HG03571 (cell line): ENCODE measurements at regions not wholly inside any gene's neighbourhood (a gene's known extent, or its start where the extent isn't known, plus 50 kb on each side); places are given as distances from the start of the nearest gene placed in this dataset.
"Not testable (repeated sequence)": the region's sequence is repeated elsewhere in the genome, so short reads cannot be mapped to it uniquely, and the experiment has no call there.

Source experiments
- ATAC-seq: cut with Tn5 transposase; IDR thresholded peaks from one replicate; pipeline ENCODE4 v1.9.1; 2021; ENCODE audit not compliant: unreplicated experiment

DNA sequence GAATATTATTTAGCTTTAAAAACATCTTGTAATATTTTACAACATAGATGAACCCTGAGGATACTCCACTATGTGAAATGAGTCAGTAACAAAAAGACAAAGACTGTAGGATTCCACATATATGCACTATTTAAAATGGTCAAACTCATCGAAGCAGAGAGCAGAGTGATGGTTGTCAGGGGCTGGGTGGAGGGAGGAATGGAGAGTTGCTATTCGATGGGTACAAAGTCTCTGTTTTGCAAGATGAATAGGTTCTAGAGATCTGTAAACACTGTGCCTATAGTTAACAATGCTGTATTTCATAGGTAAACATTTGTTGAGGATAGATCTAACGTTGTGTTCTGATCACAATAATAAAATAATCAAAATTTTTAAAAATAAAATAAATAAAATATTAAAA, 1675.9 kb upstream of the CELF4 start:
- ATAC-seq: no peak

DNA sequence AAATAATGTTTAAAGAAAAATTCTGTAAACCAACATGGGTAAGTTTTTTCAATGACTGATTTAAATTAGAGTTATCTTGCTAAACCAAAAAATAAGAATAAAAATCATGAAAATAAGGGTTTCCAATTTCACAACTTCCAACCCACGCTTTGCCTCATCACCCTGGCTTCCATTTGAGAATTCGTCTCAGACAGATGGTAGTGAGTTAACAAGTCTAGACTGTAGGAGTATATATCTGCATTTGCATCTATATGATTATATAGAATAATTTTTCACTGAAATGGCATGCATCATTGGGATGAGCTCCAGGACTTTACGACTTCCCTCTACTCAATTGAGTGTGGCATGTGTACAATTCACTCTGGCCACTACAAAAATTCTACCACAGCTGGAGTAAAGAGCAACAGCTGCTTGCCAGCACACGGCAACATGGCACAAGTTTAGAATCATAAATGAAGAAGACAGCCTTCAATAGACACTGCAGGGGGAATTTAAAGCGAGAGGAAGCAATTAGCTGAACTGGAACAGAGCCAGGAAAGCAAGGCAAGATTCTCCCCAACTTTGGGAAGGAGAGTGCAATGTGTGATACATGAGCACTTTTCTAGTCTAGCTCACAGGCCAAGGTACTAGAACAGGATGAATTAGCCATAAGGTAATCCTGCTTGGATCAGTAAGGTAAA, 1673.5 kb upstream of the CELF4 start:
- ATAC-seq: no peak

DNA sequence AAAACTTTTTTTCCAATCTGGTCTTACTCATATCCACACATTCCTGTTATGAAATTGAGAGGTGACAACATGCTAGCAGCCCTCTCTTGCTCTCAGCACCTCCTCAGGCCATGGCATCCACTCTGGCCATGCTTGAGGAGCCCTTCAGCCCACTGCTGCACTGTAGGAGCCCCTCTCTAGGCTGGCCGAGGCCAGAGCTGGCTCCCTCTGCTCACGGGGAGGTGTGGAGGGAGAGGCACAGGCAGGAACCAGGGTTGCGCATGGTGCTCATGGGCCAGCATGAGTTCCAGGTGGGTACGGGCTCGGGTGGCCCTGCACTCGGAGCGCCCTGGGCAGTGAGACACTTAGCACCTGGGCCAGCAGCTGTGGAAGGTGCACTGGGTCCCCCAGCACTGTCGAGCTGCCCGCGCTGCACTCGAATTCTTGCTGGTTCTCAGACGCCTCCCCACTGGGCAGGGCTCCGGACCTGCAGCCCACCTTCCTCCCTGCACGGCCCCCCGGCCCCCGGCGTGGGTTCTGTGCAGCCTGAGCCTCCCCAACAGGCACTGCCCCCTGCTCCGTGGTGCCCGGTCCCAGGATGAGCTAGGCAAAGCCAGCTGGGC, 1669.6 kb upstream of the CELF4 start:
- no peak for ATAC-seq

DNA sequence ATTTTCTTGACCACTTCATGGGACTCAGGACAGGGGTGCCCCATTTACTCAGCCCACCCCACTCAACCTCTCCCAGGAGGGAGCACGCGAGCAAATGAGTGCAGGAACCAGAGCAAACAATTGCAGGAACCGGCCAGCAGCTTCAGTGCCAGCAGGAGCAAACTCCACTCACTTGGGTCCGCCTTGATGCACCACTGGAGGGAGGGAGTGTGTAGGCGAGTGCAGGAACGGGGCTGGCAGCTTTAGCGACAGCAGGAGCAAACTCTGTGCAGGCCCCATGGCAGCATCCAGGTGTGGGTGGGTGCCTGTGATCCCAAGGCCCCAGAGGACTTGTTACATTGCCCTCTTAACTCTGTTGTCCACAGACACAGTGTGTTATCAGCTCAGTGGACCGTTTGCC, 1667.3 kb upstream of the CELF4 start:
- ATAC-seq: no peak

DNA sequence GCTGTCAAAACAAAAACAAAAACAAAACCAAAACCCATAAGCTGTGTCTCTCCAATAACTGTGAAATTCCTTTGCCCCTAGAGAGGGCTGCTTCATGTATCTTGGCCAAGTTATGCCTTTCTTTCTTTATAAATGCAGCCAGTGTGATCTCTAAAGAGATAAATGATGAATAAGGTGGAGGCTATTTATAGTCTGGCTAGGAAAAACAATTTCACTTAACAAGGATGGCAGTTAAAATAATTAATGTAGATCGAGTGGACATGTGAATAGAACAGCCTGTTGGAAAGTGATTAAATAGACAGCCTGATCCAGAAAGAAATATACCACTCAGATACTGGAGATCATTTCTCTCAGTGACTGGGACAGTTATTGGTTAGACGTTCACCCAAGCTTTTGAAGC, 1666.9 kb upstream of the CELF4 start:
- ATAC-seq: no peak

DNA sequence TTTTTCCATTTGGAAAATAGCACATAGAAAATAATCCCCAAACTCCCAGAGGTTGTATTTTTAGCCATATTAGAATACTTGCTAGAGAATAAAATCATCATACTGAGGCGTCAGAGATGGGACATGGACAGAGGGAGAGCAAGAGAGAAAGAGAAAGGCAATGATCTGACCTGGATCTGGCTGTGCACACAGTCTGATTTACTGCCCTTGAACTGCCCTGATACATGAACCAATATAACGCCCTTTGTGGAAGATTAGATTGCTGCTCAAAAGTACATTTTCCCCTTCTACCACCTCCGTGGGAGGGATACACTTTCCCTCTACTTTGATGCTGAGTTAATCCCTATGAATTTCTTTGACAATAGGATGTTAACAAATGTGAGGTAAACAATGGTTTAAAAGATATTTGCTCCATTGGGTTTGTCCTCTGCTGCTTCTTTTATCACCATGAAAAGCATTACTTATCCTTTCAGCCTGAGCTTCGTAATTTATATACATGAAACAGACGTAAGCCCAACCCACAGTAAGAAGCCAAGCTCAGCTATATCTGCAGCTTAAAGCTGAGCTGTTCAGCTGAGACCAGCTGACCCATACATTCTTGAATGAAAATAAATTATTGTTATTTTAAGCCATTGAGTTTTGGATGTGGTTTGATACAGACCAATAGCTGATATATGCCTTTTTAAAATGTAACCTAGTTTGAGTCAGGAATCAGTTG, 1664.6 kb upstream of the CELF4 start:
- no peak for ATAC-seq

DNA sequence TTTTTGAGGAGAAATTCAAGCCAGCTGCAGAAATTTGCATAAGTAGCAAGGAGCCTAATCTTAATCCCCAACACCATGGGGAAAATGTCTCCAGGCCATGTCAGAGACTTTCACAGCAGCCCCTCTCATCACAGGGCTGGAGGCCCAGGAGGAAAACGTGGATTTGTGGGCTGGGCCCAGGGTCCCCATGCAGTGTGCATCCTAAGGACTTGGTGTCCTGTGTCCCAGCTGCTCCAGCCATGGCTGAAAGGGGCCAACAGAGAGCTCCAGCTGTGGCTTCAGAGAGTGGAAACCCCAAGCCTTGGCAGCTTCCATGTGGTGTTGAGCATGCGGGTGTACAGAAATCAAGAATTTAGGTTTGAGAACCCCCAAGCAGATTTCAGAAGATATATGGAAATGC, 1662.2 kb upstream of the CELF4 start:
- not testable (repeated sequence) for ATAC-seq

DNA sequence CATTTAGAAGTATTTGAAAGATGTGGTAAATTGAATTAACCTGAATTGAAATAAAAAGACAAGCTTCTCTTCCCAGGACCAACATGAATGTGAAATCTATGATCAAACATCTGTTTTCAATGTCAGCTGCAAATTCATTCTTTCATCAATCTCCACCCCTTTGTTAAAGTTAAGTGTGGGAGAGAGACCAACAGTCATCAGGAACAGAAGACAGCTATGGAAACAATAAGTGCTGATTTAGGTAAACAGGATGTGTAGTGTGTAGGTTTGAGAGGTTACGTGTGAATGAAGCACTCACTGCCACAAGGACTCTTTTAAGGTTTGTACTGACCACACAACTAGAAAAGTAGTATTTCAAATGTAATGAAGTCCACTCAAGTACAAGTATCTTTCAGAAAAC, 1659.8 kb upstream of the CELF4 start:
- no peak for ATAC-seq

DNA sequence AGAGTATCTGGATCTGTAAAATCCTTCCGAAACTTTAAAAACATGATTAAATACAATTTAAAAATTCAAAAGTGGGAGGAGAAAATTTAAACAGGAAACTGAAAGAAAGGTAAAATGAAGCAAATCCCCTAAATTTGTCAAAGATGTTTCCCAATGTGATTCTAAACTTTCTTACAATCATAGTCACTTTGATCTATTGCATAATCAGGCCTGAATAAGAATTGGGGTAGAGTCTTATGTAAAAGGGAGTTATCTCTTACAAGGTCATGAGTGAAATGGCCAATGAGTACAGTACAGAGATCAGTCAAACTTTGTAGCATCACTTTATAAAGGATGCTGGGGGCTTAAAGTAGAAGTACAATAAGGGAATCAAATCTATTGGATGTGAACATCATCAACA, 1657.7 kb upstream of the CELF4 start:
- ATAC-seq: no peak

DNA sequence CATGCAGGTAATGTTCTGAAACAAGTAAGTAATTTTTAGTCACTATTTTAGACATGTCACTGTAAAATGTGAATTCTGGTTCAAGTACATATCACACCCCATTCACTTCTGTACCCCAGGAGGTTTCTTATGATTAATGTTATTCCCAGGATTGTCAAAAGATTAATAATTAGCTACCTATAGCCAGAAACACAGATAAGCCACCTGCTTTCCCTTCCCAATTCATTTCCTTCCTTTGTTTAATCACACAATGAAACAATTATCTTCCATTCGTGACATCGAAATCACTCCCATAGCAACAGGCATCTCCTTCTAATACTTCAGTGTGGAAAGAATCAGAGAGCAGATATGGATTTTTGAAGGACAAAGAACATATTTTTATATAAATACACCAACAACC, 1650.3 kb upstream of the CELF4 start:
- no peak for ATAC-seq

DNA sequence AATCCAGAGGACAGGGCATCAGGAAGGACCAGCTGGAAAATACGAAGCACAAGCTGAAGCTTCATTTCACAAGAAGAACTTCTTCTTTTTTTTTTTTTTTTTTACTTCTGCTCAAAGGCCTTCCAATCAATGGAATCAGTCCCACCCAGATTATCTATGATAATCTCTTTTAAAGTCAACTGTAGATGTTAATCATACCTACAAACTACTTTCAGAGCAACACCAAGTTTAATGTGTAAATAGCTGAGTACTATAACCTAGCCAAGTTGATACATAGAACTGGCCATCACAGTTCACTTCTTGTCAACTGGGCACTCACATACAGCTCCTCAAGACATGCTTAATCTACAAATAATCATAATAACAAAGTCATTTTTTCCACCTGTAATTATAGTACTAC, 1645.9 kb upstream of the CELF4 start:
- ATAC-seq: no peak

DNA sequence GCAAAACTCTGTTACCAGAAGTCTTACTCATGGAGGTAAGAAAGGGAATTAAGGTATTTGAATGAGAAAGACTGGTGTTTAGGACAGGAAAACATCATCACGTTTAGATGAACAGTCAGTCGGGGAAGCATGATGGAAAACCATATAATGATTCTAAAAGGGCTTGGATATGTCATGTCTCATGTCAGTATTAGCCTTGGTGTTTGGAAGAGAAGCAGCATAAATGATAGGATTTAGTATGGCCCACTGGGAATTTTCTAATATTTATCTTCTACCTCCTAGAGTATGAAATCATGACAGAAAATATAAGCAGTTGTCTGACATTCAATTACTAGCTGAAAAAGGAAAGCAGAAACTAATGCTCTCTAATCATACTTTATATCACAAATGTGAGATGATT, 1643.6 kb upstream of the CELF4 start:
- no peak for ATAC-seq

DNA sequence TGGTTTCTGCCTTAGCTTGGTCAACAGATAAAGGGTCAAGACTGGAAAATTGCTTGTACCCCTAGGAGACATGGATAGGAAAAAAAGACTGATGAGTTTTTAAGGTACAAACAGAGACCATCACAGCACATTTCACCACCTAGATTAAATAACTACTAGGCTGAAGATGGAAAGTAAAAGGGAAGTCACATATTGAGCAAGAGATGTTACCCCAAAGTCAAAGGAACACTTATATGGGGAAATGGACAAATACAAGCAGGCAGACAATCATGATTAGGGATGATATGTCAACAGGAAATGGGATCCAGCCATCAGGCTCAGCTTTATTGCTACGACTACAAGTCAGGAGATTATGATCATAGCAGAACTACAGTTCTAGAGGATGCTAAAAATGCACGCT, 1643.1 kb upstream of the CELF4 start:
- ATAC-seq: no peak

DNA sequence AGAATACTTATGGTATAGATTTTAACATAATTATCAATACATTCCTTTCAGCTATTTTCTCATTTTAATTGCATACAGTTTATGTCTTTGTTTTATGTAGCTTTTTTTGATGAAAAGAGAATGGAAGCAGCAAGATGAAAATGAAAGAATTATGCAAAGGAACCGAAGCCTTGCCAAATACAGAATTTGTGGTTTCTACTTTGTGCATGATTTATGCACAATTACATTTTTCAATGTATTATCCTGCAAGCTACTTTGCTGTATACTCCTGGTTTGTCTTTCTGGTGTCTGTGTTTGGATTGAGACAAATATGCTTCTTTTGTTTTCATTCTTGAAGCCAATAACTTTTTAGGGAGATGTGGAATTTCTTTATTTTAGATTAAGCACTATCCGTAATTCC, 1642.6 kb upstream of the CELF4 start:
- ATAC-seq: no peak

DNA sequence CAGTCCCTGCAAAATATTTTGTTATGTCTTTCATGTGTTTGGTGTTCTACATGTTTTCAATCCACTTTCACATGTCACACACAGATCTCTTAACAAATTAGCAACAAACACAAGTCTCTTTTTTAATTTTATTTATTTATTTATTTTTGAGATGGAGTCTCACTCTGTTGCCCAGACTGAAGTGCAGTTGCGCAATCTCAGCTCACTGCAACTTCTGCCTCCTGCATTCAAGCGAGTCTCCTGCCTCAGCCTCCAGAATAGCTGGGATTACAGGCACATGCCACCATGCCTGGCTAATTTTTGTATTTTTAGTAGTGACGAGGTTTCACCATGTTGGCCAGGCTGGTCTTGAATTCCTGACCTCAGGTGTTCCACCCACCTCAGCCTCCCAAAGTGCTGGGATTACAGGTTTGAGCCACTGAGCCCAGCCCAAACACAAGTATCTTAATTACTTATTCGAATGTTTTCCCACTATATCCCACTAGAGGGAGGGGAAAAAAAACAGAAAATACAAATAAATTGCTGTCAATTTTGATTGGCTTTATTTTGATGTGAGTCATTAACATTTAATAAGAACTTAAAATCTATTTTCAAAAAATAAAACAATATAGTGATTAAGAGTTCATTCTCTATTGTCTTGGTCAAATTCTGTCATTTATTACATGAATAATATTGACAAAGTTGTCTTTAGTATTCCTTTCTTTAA, 1641.0 kb upstream of the CELF4 start:
- not testable (repeated sequence) for ATAC-seq

DNA sequence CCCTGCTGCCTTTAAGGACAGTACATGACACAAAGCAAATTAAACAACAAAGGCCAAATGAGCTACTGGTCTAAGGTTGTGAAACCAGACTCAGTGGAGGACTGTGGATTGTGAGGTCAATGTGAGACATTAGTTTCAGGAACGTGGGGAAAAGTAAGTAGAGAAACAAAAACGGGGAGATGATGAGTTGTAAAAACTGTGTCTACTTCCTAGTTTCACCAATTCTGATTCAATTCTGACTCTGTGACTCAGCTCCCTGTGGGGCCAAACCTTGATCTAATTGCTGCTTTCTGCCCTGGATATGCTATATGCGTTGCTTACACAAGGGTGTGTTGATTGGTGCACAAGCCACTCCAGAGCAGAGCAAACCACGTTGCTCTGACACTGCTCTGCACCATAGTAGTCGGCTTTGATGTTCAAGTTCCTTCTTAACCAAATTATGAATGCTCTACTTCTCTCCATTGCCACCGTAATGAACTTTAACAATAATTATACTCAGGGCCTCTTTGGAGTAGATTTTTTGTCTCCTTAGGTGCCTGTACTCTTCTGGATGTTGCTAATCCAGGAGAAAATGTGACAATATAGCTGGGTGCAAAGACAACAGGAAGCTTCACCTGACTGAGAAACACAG, 1640.1 kb upstream of the CELF4 start:
- no peak for ATAC-seq

DNA sequence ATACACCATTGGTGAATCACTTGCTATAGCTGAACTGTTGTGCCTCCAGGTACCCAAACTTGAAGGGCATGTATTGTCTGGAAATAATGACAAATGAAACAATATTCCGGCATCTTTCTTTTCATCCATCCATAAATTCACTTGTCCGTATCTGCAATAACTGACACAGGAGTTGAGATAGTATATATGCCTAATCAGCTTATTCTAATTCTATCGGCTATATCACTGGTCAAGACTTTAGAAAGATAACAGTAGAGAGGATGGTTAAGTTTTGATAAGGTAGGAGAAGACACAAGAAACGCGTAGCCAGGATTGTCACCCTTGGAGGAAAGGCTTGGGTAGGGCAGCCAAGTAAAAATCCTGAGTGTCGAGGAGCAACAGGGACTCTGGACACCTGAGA, 1634.6 kb upstream of the CELF4 start:
- ATAC-seq: no peak

DNA sequence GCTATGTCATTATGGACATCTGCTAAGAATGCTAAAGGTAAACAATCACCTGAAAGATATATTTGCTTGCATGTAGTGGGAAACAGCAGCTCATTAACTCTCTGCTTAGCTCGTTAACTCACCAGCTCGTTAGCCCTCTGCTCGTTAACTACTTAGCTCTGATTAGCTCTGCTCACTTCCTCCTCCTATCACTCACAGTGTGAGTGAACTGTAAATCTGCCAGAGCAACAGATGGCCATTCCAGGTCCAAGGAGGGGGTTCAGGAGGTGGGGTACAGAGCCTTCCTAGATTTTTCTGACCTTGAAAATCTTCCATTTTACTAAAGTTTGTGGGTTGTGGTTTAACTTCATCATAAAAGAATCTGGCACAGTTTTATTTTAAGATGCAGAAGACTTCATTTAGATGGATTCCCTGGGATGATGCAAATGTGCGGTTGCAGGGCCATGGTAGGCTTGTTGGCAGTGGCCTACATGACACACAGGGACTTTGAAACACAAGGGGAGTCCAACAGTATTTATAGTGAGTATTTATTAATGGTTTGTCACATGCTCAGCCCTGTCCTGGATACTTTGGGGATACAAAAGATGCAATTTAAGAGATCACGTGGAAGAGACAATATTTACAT, 1633.7 kb upstream of the CELF4 start:
- ATAC-seq: no peak

DNA sequence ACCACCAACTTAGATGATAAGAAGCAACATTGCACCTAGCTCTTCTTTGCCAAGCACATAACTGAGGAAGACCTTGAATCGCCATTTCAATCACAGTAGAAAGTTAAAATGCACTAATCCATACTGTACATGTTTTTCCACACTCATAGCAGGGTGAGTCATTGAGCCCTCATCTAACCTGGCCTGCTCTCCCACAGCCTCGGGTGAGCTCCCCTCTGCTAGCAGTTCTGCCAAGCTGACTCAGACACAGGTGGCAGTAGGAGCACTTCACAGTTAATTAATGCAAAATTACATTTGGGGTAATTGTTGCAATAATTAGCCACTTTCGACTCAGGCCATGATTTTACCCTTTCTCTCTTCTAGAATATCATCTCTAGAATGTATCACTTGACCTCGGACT, 1632.8 kb upstream of the CELF4 start:
- no peak for ATAC-seq

DNA sequence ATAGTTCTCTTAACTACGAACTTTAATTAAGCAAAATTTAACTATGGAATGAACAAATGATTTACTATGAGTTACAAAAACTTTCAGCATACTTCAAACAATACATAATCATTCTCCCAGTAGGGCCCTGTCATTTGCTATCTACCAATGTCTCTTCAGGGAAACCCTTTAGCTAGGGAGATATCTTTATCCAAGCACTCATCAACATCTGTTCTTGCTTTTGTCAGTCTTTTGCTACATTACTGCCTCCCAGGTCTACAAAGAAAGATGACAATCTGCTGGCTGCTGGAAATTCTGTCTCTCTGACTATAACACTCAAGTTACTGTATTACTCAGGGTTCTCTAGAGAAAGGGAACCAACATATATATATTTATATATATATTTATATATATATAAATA, 1626.3 kb upstream of the CELF4 start:
- no peak for ATAC-seq

DNA sequence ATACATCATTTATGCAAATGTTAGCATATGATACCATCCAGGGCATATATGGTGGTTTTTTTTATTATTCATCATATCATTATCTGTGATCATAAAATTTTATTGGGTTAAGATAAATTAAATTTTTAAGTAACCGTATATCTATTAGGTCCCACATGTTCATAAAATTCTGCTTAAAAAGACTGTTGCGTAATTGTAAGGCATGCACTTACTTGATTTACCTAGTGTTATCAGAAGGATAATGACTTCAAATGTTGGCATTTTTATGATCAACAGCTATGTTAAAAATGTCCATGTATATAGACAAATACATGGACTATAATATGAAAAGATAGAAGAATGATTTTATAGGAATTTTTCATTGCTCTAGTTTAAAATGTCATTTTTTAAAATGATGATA, 1625.5 kb upstream of the CELF4 start:
- no peak for ATAC-seq
